ENCODE measurements at regions not wholly inside any gene's neighbourhood (a gene's known extent, or its start where the extent isn't known, plus 50 kb on each side); places are given as distances from the start of the nearest gene placed in this dataset.

- TF ChIP-seq CTCF (IDR thresholded peaks at IDR 0.05) (no peak), POLR2AphosphoS5 (IDR thresholded peaks at IDR 0.05) (no peak)
Observed at GRCh38 chr5:15203376-15203775, 296.6 kb upstream of the FBXL7 start.
